H9 (cell line): ENCODE measurements at regions not wholly inside any gene's neighbourhood (a gene's known extent, or its start where the extent isn't known, plus 50 kb on each side); places are given as distances from the start of the nearest gene placed in this dataset.

ENCODE experiments used
- DNase-seq: peaks from one replicate; pipeline ENCODE4 v3.0.0-alpha.2; 2017
- H2AFZ ChIP-seq: one replicate; pipeline ENCODE4 v1.6.1; 2013; ENCODE audit warnings: mild to moderate bottlenecking, low read length, control low read depth, moderate library complexity
- H2AK5ac ChIP-seq: 2 replicates; pipeline ENCODE4 v1.6.1; 2013; ENCODE audit warnings: low read length, control low read depth, mixed read lengths; ENCODE audit not compliant: insufficient read length
- H2BK120ac ChIP-seq: one replicate; pipeline ENCODE4 v1.6.1; 2013; ENCODE audit warnings: low read depth, mild to moderate bottlenecking, low read length, control low read depth, inconsistent platforms; ENCODE audit not compliant: poor library complexity, severe bottlenecking
- H2BK12ac ChIP-seq: 2 replicates; pipeline ENCODE4 v1.6.1; 2013; ENCODE audit warnings: low read length, control low read depth, mixed read lengths, low read depth; ENCODE audit not compliant: insufficient read length
- H2BK15ac ChIP-seq: 2 replicates; pipeline ENCODE4 v1.6.1; 2013; ENCODE audit warnings: low read depth, low read length, control low read depth
- H2BK20ac ChIP-seq: one replicate; pipeline ENCODE4 v1.6.1; 2013; ENCODE audit warnings: low read depth, mild to moderate bottlenecking, low read length, control low read depth, inconsistent platforms; ENCODE audit not compliant: poor library complexity, severe bottlenecking
- H2BK5ac ChIP-seq: 2 replicates; pipeline ENCODE4 v1.6.1; 2013; ENCODE audit warnings: low read length, control low read depth, mixed read lengths; ENCODE audit not compliant: insufficient read length
- H3K14ac ChIP-seq: 2 replicates; pipeline ENCODE4 v1.6.1; 2013; ENCODE audit warnings: low read length, control low read depth; ENCODE audit not compliant: insufficient read depth
- H3K18ac ChIP-seq: 2 replicates; pipeline ENCODE4 v1.6.1; 2013; ENCODE audit warnings: low read depth, mild to moderate bottlenecking, mixed read lengths, low read length, control low read depth; ENCODE audit not compliant: insufficient read length
- H3K23ac ChIP-seq: 2 replicates; pipeline ENCODE4 v1.6.1; 2013; ENCODE audit warnings: low read length, control low read depth, mixed read lengths, low read depth; ENCODE audit not compliant: insufficient read length
- H3K23me2 ChIP-seq: 2 replicates; pipeline ENCODE4 v1.6.1; 2013; ENCODE audit warnings: low read depth, mild to moderate bottlenecking, mixed read lengths, low read length, control low read depth; ENCODE audit not compliant: insufficient read length, poor library complexity, severe bottlenecking
- H3K27ac ChIP-seq: 2 replicates; pipeline ENCODE4 v1.5.1; 2013; ENCODE audit warnings: low read length, control low read depth, mixed read lengths, low read depth; ENCODE audit not compliant: insufficient read length
- H3K27me3 ChIP-seq: 2 replicates; pipeline ENCODE4 v1.6.1; 2013; ENCODE audit warnings: low read length, control low read depth, inconsistent platforms; ENCODE audit not compliant: insufficient read depth
- H3K4ac ChIP-seq: 2 replicates; pipeline ENCODE4 v1.6.1; 2013; ENCODE audit warnings: low read depth, mild to moderate bottlenecking, control low read depth, inconsistent platforms, low read length, moderate library complexity
- H3K4me1 ChIP-seq: 2 replicates; pipeline ENCODE4 v1.6.1; 2013; ENCODE audit warnings: low read length, control low read depth, inconsistent platforms; ENCODE audit not compliant: insufficient read depth
- H3K4me2 ChIP-seq: 2 replicates; pipeline ENCODE4 v1.6.1; 2013; ENCODE audit warnings: low read length, control low read depth, mixed read lengths; ENCODE audit not compliant: insufficient read length, insufficient read depth
- H3K56ac ChIP-seq: 2 replicates; pipeline ENCODE4 v1.6.1; 2013; ENCODE audit warnings: low read depth, mild to moderate bottlenecking, mixed read lengths, low read length, control low read depth; ENCODE audit not compliant: insufficient read length
- H3K79me1 ChIP-seq: 2 replicates; pipeline ENCODE4 v1.6.1; 2013; ENCODE audit warnings: low read depth, mild to moderate bottlenecking, moderate library complexity, low read length, control low read depth, inconsistent platforms; ENCODE audit not compliant: insufficient read depth, poor library complexity, severe bottlenecking
- H3K79me2 ChIP-seq: 2 replicates; pipeline ENCODE4 v1.6.1; 2013; ENCODE audit warnings: low read length, control low read depth, inconsistent platforms; ENCODE audit not compliant: insufficient read depth
- H3K9ac ChIP-seq: 2 replicates; pipeline ENCODE4 v1.6.1; 2013; ENCODE audit warnings: low read length, control low read depth, mixed read lengths; ENCODE audit not compliant: insufficient read length; ENCODE audit errors: extremely low read depth
- H3K9me3 ChIP-seq: one replicate; pipeline ENCODE4 v1.6.1; 2013; ENCODE audit warnings: low read depth, low read length, inconsistent platforms; ENCODE audit not compliant: control insufficient read depth
- H3T11ph ChIP-seq: one replicate; pipeline ENCODE4 v1.6.1; 2013; ENCODE audit warnings: mild to moderate bottlenecking, low read length, control low read depth, inconsistent platforms
- H4K20me1 ChIP-seq: one replicate; pipeline ENCODE4 v1.6.1; 2013; ENCODE audit not compliant: control insufficient read depth, insufficient read length, insufficient read depth
- H4K5ac ChIP-seq: 2 replicates; pipeline ENCODE4 v1.6.1; 2013; ENCODE audit warnings: low read depth, mild to moderate bottlenecking, mixed read lengths, low read length, control low read depth; ENCODE audit not compliant: insufficient read length
- H4K8ac ChIP-seq: replicated peaks from 2 replicates; pipeline ENCODE4 v1.6.1; 2013; ENCODE audit warnings: low read length, control low read depth, mixed read lengths, low read depth; ENCODE audit not compliant: insufficient read length
- H4K91ac ChIP-seq: 2 replicates; pipeline ENCODE4 v1.6.1; 2013; ENCODE audit warnings: low read depth, mild to moderate bottlenecking, moderate library complexity, mixed read lengths, low read length, control low read depth; ENCODE audit not compliant: insufficient read length
- H3K27ac Mint-ChIP-seq, 3 experiments: 2 replicates in 2 of 3; 3 replicates in 1 of 3; pipeline ENCODE4 v1.8.0; 2020 to 2021; ENCODE audit warnings: mixed read lengths in 3 of 3, mild to moderate bottlenecking in 1 of 3, moderate library complexity in 1 of 3
- H3K27me3 Mint-ChIP-seq: 2 replicates; pipeline ENCODE4 v1.8.0; 2021; ENCODE audit warnings: low read depth, mild to moderate bottlenecking, moderate library complexity, mixed read lengths
- H3K36me3 Mint-ChIP-seq, 3 experiments: 2 replicates in 2 of 3; 3 replicates in 1 of 3; pipeline ENCODE4 v1.8.0; 2020 to 2021; ENCODE audit warnings: low read depth in 3 of 3, mixed read lengths in 3 of 3; ENCODE audit not compliant: insufficient read depth in 1 of 3
- H3K4me1 Mint-ChIP-seq, 2 experiments: 2 replicates each; pipeline ENCODE4 v1.8.0; 2020; ENCODE audit warnings: mixed read lengths in 2 of 2
- H3K4me3 Mint-ChIP-seq, 2 experiments: 2 replicates in 1 of 2; 3 replicates in 1 of 2; pipeline ENCODE4 v1.8.0; 2020 to 2021; ENCODE audit warnings: mild to moderate bottlenecking in 2 of 2, mixed read lengths in 2 of 2, moderate library complexity in 1 of 2
- H3K9me3 Mint-ChIP-seq, 2 experiments: 2 replicates in 1 of 2; 3 replicates in 1 of 2; pipeline ENCODE4 v1.8.0; 2020; ENCODE audit warnings: mild to moderate bottlenecking in 2 of 2, mixed read lengths in 2 of 2, moderate library complexity in 1 of 2
- WGBS: extraction: QIAGEN DNeasy Blood & Tissue Kit; methylation state at CpG from one replicate; pipeline ENCODE4 v1.1.7; 2013; ENCODE audit warnings: missing lambda C conversion rate, low lambda C conversion rate, mixed read lengths; ENCODE audit not compliant: insufficient read length; ENCODE audit errors: extremely low coverage; 5-methylcytosine and 5-hydroxymethylcytosine counted together
- TF ChIP-seq, protein P1 (sequence below): fragments of 200-600 bp; sonication (generic); conservative IDR thresholded peaks from 3 replicates; pipeline ENCODE4 v1.8.0; 2021; ENCODE audit warnings: antibody characterized with exemption, mild to moderate bottlenecking

DNA sequence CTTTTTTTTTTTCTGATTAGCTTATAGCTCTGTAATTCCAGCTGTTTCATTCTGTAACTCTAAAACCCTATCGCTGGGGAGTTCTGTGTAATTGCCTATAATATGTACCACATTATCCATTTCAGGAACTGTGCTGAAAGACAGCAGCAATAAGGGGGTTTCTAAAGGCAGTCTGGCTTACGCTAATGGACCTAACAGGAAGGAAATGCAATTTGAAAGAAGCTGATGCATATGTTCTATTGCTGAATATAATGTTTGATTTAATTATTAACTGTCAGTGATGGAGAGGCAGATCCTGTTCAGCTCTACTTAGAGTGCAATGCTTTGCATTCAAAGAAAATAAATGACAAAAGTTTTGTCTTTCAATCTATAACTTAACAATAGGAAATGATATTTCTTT is 209.4 kb upstream of the SNX7 start:
- H3K9ac ChIP-seq: no peak overlapping the region
- H4K91ac ChIP-seq: no peak overlapping the region
- no peaks in the 10 kb centered on the region for H3K27me3 Mint-ChIP-seq
- H4K8ac ChIP-seq: no peak overlapping the region
- no peak overlapping the region for H2BK12ac ChIP-seq
- no peak overlapping the region for H2AK5ac ChIP-seq
- H3K18ac ChIP-seq: no peak overlapping the region
- H3K14ac ChIP-seq: no peak overlapping the region
- H3K27ac ChIP-seq: no peak overlapping the region
- H2BK15ac ChIP-seq: no peak overlapping the region
- no peak overlapping the region for H2BK120ac ChIP-seq
- no peak overlapping the region for H3K27ac Mint-ChIP-seq
- DNase-seq: no peak
- no peaks in the 10 kb centered on the region for H3K23me2 ChIP-seq
- H3K36me3 Mint-ChIP-seq: peaks cover 0 to 6% (median 0%) of the 10 kb centered on the region in 3 experiments; a peak in 1 of 7 replicates
- no CpG with 5 or more reads among the region's 2 CpGs for WGBS
- TF ChIP-seq, protein P1, sequence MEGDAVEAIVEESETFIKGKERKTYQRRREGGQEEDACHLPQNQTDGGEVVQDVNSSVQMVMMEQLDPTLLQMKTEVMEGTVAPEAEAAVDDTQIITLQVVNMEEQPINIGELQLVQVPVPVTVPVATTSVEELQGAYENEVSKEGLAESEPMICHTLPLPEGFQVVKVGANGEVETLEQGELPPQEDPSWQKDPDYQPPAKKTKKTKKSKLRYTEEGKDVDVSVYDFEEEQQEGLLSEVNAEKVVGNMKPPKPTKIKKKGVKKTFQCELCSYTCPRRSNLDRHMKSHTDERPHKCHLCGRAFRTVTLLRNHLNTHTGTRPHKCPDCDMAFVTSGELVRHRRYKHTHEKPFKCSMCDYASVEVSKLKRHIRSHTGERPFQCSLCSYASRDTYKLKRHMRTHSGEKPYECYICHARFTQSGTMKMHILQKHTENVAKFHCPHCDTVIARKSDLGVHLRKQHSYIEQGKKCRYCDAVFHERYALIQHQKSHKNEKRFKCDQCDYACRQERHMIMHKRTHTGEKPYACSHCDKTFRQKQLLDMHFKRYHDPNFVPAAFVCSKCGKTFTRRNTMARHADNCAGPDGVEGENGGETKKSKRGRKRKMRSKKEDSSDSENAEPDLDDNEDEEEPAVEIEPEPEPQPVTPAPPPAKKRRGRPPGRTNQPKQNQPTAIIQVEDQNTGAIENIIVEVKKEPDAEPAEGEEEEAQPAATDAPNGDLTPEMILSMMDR: no peak
- no peak overlapping the region for H4K5ac ChIP-seq
- no peak overlapping the region for H3K23ac ChIP-seq
- no peak overlapping the region for H3K4ac ChIP-seq
- H4K20me1 ChIP-seq: no peaks in the 10 kb centered on the region
- H3K9me3 Mint-ChIP-seq: no peaks in the 10 kb centered on the region; a peak in 4 of 5 replicates
- H2BK5ac ChIP-seq: no peak overlapping the region
- no peak overlapping the region for H3K56ac ChIP-seq
- no peaks in the 10 kb centered on the region for H3K9me3 ChIP-seq
- H3K4me3 Mint-ChIP-seq: no peak overlapping the region
- no peaks in the 10 kb centered on the region for H3K4me1 ChIP-seq
- no peaks in the 10 kb centered on the region for H3K79me1 ChIP-seq
- H3T11ph ChIP-seq: no peak overlapping the region
- no peak overlapping the region for H2AFZ ChIP-seq
- H3K4me1 Mint-ChIP-seq: peaks cover 7 to 11% of the 10 kb centered on the region in 2 experiments; a peak in 3 of 4 replicates
- H2BK20ac ChIP-seq: no peak overlapping the region
- H3K27me3 ChIP-seq: no peaks in the 10 kb centered on the region
- no peaks in the 10 kb centered on the region for H3K79me2 ChIP-seq
- no peak overlapping the region for H3K4me2 ChIP-seq
